HCT116 (cell line): ENCODE measurements at regions not wholly inside any gene's neighbourhood (a gene's known extent, or its start where the extent isn't known, plus 50 kb on each side); places are given as distances from the start of the nearest gene placed in this dataset.

ENCODE experiments used
- ATAC-seq: fragments of 200-7000 bp; cut with Tn5 transposase; 2 replicates; pipeline ENCODE4 v1.9.1; 2020; ENCODE audit warnings: mild to moderate bottlenecking, moderate library complexity
- BruUV-seq: library from RNA; stranded (reverse); fragments of 400-500 nt; replicated peaks from 2 replicates; lab custom pipeline; 2021; lab: Mats Ljungman, UMichigan
- CTCF ChIA-PET: fragments of 300-600 bp; sonication (Branson Sonifier 250); formaldehyde crosslinking; loops from one replicate; lab custom pipeline; 2021; ENCODE audit warnings: antibody characterized with exemption; lab: Charles Lee
- POLR2A ChIA-PET: fragments of 300-600, 350-600 bp; sonication (Branson Sonifier 250); formaldehyde crosslinking; loops from one replicate; lab custom pipeline; 2021; ENCODE audit warnings: antibody characterized with exemption; lab: Charles Lee
- RAD21 ChIA-PET, 2 experiments: fragments of 300-600 bp; sonication (Branson Sonifier 250); formaldehyde crosslinking; loops; one replicate each; lab custom pipeline; 2023; ENCODE audit warnings: low total read pairs in 2 of 2; ENCODE audit not compliant: uncharacterized antibody in 2 of 2, unreplicated experiment in 2 of 2, low non-redundant PET in 1 of 2; lab: Charles Lee
- DNase-seq: peaks from one replicate; pipeline ENCODE4 v3.0.0-alpha.2; 2010; ENCODE audit warnings: low read depth, low spot score
- H2AFZ ChIP-seq: fragments of 200-600 bp; shearing (Covaris generic), sonication (generic); 2 replicates; pipeline ENCODE4 v1.6.1; 2017; ENCODE audit warnings: low read depth, mixed run types, mixed read lengths, antibody characterized with exemption, low read length; ENCODE audit not compliant: poor library complexity, severe bottlenecking
- H3K27ac ChIP-seq: 2 replicates; pipeline ENCODE4 v1.5.1; 2012; ENCODE audit warnings: low read depth, low read length
- H3K27me3 ChIP-seq: fragments of 200-600 bp; sonication (generic); 2 replicates; pipeline ENCODE4 v1.6.1; 2016; ENCODE audit warnings: mixed run types, low read length, mixed read lengths; ENCODE audit not compliant: insufficient read depth
- H3K36me3 ChIP-seq, 2 experiments: fragments of 200-500 bp in 1 of 2; fragments of 200-600 bp in 1 of 2; sonication (Bioruptor generic) in 1 of 2; sonication (generic) in 1 of 2; 2 replicates each; pipeline versions ENCODE4 v1.5.1 to v1.6.1; 2014 to 2016; ENCODE audit warnings: low read length in 2 of 2, inconsistent platforms in 1 of 2, mixed read lengths in 1 of 2, mixed run types in 1 of 2; ENCODE audit not compliant: insufficient read depth in 2 of 2, control insufficient read depth in 1 of 2
- H3K4me1 ChIP-seq, 2 experiments: fragments of 200-600 bp in 1 of 2; sonication (generic) in 1 of 2; 2 replicates each; pipeline versions ENCODE4 v1.5.1 to v1.6.1; 2012 to 2017; ENCODE audit warnings: low read length in 2 of 2, inconsistent platforms in 1 of 2, mild to moderate bottlenecking in 1 of 2, mixed read lengths in 1 of 2, mixed run types in 1 of 2, moderate library complexity in 1 of 2; ENCODE audit not compliant: insufficient read depth in 2 of 2, control insufficient read depth in 1 of 2
- H3K4me2 ChIP-seq: fragments of 200-600 bp; sonication (generic); 2 replicates; pipeline ENCODE4 v1.6.1; 2017; ENCODE audit warnings: mixed run types, low read length, mixed read lengths
- H3K4me3 ChIP-seq, 2 experiments: fragments of 200-600 bp in 1 of 2; sonication (generic) in 1 of 2; replicated peaks in 1 of 2; 2 replicates each; pipeline ENCODE4 v1.5.1; 2011 to 2016; ENCODE audit warnings: low read length in 2 of 2, control low read depth in 1 of 2, low read depth in 1 of 2, mild to moderate bottlenecking in 1 of 2, mixed read lengths in 1 of 2, mixed run types in 1 of 2
- H3K79me2 ChIP-seq: fragments of 200-600 bp; sonication (generic); 2 replicates; pipeline ENCODE4 v1.6.1; 2017; ENCODE audit warnings: mild to moderate bottlenecking, mixed run types, low read length, moderate library complexity, mixed read lengths; ENCODE audit not compliant: insufficient read depth
- H3K9ac ChIP-seq: fragments of 200-600 bp; sonication (generic); 2 replicates; pipeline ENCODE4 v1.6.1; 2016; ENCODE audit warnings: low read length, mixed read lengths
- H3K9me2 ChIP-seq: fragments of 200-600 bp; sonication (generic), shearing (Covaris generic); 2 replicates; pipeline ENCODE4 v1.6.1; 2017; ENCODE audit warnings: mixed run types, mild to moderate bottlenecking, moderate library complexity; ENCODE audit not compliant: insufficient read depth
- H3K9me3 ChIP-seq, 2 experiments: fragments of 200-500 bp in 1 of 2; fragments of 200-600 bp in 1 of 2; sonication (Bioruptor generic) in 1 of 2; sonication (generic) in 1 of 2; 2 replicates each; pipeline ENCODE4 v1.6.1; 2014 to 2017; ENCODE audit warnings: low read length in 2 of 2, mixed read lengths in 2 of 2, inconsistent platforms in 1 of 2, low read depth in 1 of 2, mild to moderate bottlenecking in 1 of 2, mixed run types in 1 of 2, moderate library complexity in 1 of 2; ENCODE audit not compliant: control insufficient read depth in 1 of 2, insufficient read depth in 1 of 2
- H4K20me1 ChIP-seq: fragments of 200-600 bp; sonication (generic), shearing (Covaris generic); 2 replicates; pipeline ENCODE4 v1.6.1; 2017; ENCODE audit warnings: mixed run types, mild to moderate bottlenecking, moderate library complexity; ENCODE audit not compliant: insufficient read depth
- CEBPB ChIP-seq: IDR thresholded peaks from 2 replicates; pipeline ENCODE4 v1.6.1; 2012; ENCODE audit warnings: low read depth
- EGR1 ChIP-seq: IDR thresholded peaks from 2 replicates; pipeline ENCODE4 v1.6.1; 2012; ENCODE audit warnings: low read depth
- ELF1 ChIP-seq: IDR thresholded peaks from 2 replicates; pipeline ENCODE4 v1.6.1; 2012; ENCODE audit warnings: low read depth, borderline replicate concordance
- EZH2 ChIP-seq: fragments of 200-600 bp; sonication (generic); IDR thresholded peaks from 2 replicates; pipeline ENCODE4 v1.6.1; 2017; ENCODE audit warnings: antibody characterized with exemption, mixed run types
- EZH2phosphoT487 ChIP-seq: fragments of 200-600 bp; IDR thresholded peaks from 2 replicates; pipeline ENCODE4 v1.6.1; 2018; ENCODE audit warnings: antibody characterized with exemption, borderline replicate concordance
- FOSL1 ChIP-seq: IDR thresholded peaks from 2 replicates; pipeline ENCODE4 v1.6.1; 2012; ENCODE audit warnings: low read depth
- REST ChIP-seq: IDR thresholded peaks from 2 replicates; pipeline ENCODE4 v1.6.1; 2012; ENCODE audit warnings: low read depth
- SP1 ChIP-seq: IDR thresholded peaks from 2 replicates; pipeline ENCODE4 v1.6.1; 2012; ENCODE audit warnings: low read depth
- YY1 ChIP-seq: IDR thresholded peaks from 2 replicates; pipeline ENCODE4 v1.6.1; 2011; ENCODE audit warnings: low read length, low read depth, moderate library complexity, mild to moderate bottlenecking; ENCODE audit not compliant: insufficient replicate concordance; ENCODE audit errors: extremely low read depth
- ZNF274 ChIP-seq: fragments of 200-500 bp; sonication (Bioruptor generic); IDR thresholded peaks from 2 replicates; pipeline ENCODE4 v1.6.1; 2014; ENCODE audit warnings: mild to moderate bottlenecking, low read depth, low read length, inconsistent platforms
- intact Hi-C: fragments of 100-400 bp; cut with micrococcal nuclease; formaldehyde crosslinking; loops from 2 replicates; pipeline ENCODE4 v1.10.0; 2022

GRCh38 chr22:27204280-27204679 is 546.9 kb downstream of the MIAT start:
- ATAC-seq: no peak
- intact Hi-C loops: no loop called here
- ChIA-PET RAD21 (no interaction called here), CTCF (no interaction called here), POLR2A (no interaction called here)
- H2AFZ ChIP-seq: no peak overlapping the region
- no peak overlapping the region for H3K4me3 ChIP-seq
- no peak overlapping the region for H3K4me2 ChIP-seq
- TF ChIP-seq ELF1: no peak
- TF ChIP-seq EGR1: no peak
- TF ChIP-seq ZNF274: no peak
- no peak for TF ChIP-seq EZH2
- TF ChIP-seq EZH2phosphoT487: no peak
- TF ChIP-seq CEBPB: no peak
- no peak for TF ChIP-seq YY1
- TF ChIP-seq REST: no peak
- no peak for TF ChIP-seq SP1
- no peak for TF ChIP-seq FOSL1
- BruUV-seq: no TSS peak
- H3K79me2 ChIP-seq: no peaks in the 10 kb centered on the region
- H3K4me1 ChIP-seq: peaks cover 18 to 22% of the 10 kb centered on the region in 2 experiments
- DNase-seq: no peak
- H3K27ac ChIP-seq: no peak overlapping the region
- no peaks in the 10 kb centered on the region for H3K9me2 ChIP-seq
- no peaks in the 10 kb centered on the region for H3K27me3 ChIP-seq
- H3K9ac ChIP-seq: no peak overlapping the region
- H3K36me3 ChIP-seq: no peaks in the 10 kb centered on the region
- H3K9me3 ChIP-seq: no peaks in the 10 kb centered on the region
- no peaks in the 10 kb centered on the region for H4K20me1 ChIP-seq
